ENCODE measurements at regions not wholly inside any gene's neighbourhood (a gene's known extent, or its start where the extent isn't known, plus 50 kb on each side); places are given as distances from the start of the nearest gene placed in this dataset.

DNA sequence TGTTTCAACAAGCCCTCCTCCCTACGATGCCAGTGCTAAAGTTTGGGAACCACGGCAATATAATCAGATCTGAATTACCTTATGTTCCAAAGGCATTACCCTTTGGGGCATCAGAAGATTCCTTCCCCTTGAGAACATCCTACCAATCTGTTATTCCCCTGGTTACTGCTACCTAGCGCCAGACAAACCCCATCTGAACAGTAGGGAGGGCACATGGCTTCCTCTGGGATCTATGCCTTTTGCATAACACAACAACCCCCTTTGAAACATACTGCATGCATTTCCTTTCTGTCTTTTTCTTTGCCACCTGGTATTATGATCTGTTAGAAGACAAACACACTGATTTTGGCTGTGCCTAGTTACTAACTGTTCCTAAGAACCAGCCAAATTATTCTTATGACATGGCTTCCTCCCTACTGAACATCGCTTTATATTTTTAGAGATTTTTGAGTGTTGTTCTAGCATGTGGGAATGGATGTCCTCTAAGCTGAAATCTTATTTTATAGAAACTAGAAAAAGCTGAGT is 103.9 kb upstream of the DAPK1 start:
- H3K4me3 Mint-ChIP-seq (ENCODE audit: unreplicated experiment), result no peak overlapping the region
- no peak for DNase-seq (ENCODE audit: low spot score)
- H3K27me3 Mint-ChIP-seq (ENCODE audit: low read depth), result no peaks in the 10 kb centered on the region
- TF ChIP-seq, protein P1, sequence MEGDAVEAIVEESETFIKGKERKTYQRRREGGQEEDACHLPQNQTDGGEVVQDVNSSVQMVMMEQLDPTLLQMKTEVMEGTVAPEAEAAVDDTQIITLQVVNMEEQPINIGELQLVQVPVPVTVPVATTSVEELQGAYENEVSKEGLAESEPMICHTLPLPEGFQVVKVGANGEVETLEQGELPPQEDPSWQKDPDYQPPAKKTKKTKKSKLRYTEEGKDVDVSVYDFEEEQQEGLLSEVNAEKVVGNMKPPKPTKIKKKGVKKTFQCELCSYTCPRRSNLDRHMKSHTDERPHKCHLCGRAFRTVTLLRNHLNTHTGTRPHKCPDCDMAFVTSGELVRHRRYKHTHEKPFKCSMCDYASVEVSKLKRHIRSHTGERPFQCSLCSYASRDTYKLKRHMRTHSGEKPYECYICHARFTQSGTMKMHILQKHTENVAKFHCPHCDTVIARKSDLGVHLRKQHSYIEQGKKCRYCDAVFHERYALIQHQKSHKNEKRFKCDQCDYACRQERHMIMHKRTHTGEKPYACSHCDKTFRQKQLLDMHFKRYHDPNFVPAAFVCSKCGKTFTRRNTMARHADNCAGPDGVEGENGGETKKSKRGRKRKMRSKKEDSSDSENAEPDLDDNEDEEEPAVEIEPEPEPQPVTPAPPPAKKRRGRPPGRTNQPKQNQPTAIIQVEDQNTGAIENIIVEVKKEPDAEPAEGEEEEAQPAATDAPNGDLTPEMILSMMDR (IDR thresholded peaks at IDR 0.05), result no peak
- no peaks in the 10 kb centered on the region for H3K36me3 Mint-ChIP-seq (ENCODE audit: low read depth)
- H3K4me1 Mint-ChIP-seq (ENCODE audit: low read depth), result peaks cover 27% of the 10 kb centered on the region
- no peak overlapping the region for H3K27ac Mint-ChIP-seq (ENCODE audit: unreplicated experiment)
- H3K9me3 Mint-ChIP-seq (ENCODE audit: low read depth), result peaks cover 9% of the 10 kb centered on the region

DNA sequence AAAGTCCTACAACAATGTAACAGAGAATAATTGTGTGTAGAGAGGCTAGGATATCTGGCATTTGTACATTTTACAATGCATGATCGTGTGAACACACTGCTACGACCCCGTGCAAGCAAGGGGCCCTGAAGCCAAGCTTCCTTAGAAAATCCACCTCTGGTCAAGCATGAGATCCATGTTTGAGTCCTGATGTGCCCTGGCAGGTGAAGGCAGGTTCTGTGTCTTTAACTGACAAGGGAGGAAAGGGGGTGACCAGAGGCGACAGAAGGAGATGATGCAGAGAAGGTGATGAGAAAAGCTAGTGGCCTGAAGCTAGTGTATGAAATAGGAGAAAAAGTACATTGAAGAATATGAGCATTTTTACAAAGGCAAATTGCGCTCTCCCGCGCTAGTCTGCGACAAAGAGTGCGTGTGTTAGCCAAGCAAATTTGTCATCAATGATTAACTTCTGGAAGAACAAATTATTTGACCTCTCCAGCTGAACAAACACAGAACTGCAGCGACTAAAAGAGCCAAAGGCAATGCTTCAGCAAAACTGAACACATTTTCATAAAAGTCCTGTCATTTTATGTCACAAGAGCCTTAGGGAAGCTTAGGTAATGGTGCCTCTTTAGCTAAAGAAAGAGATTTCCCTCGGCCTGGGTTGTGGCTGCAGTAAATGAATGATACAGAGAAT is 101.7 kb upstream of the DAPK1 start:
- Mint-ChIP-seq H3K36me3 (ENCODE audit: low read depth) (no peaks in the 10 kb centered on the region), H3K27ac (ENCODE audit: unreplicated experiment) (peak overlapping the region; percentile 56), H3K4me3 (ENCODE audit: unreplicated experiment) (no peak overlapping the region), H3K9me3 (ENCODE audit: low read depth) (peaks cover 9% of the 10 kb centered on the region), H3K4me1 (ENCODE audit: low read depth) (peaks cover 16% of the 10 kb centered on the region), H3K27me3 (ENCODE audit: low read depth) (no peaks in the 10 kb centered on the region)
- TF ChIP-seq, protein P1 (IDR thresholded peaks at IDR 0.05), result peak; percentile 6
- no peak for DNase-seq (ENCODE audit: low spot score)

- Mint-ChIP-seq H3K36me3 (ENCODE audit: low read depth) (peaks cover 1% of the 10 kb centered on the region), H3K27ac (ENCODE audit: unreplicated experiment) (no peak overlapping the region), H3K9me3 (ENCODE audit: low read depth) (no peaks in the 10 kb centered on the region), H3K4me1 (ENCODE audit: low read depth) (peaks cover 25% of the 10 kb centered on the region), H3K27me3 (ENCODE audit: low read depth) (no peaks in the 10 kb centered on the region), H3K4me3 (ENCODE audit: unreplicated experiment) (no peak overlapping the region)
- DNase-seq (ENCODE audit: low spot score), result no peak
- TF ChIP-seq, protein P1 (IDR thresholded peaks at IDR 0.05), result no peak
These were observed 96.0 kb upstream of the DAPK1 start for GRCh38 chr9:87401681-87402080.

DNA sequence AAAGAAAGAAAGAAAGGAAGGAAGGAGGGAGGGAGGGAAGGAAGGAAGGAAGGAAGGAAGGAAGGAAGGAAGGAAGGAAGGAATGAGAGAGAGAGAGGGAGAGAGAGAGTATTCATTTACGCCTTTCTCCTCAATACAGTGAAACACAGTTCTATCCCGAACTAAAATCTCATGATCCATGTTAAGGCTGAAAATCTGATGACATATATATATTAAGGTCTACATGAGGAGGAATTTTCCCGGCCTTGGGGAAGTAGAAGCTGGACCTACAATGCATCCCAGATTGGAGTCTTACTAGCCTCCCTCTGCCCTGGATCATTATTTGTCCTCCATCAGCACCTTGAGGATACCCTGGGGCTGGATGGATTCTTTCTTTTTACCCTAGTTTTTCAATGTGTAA is 95.1 kb upstream of the DAPK1 start:
- H3K4me3 Mint-ChIP-seq (ENCODE audit: unreplicated experiment), result no peak overlapping the region
- peaks cover 29% of the 10 kb centered on the region for H3K4me1 Mint-ChIP-seq (ENCODE audit: low read depth)
- no peak overlapping the region for H3K27ac Mint-ChIP-seq (ENCODE audit: unreplicated experiment)
- no peak for DNase-seq (ENCODE audit: low spot score)
- H3K9me3 Mint-ChIP-seq (ENCODE audit: low read depth), result no peaks in the 10 kb centered on the region
- peaks cover 1% of the 10 kb centered on the region for H3K36me3 Mint-ChIP-seq (ENCODE audit: low read depth)
- H3K27me3 Mint-ChIP-seq (ENCODE audit: low read depth), result no peaks in the 10 kb centered on the region
- TF ChIP-seq, protein P1 (IDR thresholded peaks at IDR 0.05), result no peak

DNA sequence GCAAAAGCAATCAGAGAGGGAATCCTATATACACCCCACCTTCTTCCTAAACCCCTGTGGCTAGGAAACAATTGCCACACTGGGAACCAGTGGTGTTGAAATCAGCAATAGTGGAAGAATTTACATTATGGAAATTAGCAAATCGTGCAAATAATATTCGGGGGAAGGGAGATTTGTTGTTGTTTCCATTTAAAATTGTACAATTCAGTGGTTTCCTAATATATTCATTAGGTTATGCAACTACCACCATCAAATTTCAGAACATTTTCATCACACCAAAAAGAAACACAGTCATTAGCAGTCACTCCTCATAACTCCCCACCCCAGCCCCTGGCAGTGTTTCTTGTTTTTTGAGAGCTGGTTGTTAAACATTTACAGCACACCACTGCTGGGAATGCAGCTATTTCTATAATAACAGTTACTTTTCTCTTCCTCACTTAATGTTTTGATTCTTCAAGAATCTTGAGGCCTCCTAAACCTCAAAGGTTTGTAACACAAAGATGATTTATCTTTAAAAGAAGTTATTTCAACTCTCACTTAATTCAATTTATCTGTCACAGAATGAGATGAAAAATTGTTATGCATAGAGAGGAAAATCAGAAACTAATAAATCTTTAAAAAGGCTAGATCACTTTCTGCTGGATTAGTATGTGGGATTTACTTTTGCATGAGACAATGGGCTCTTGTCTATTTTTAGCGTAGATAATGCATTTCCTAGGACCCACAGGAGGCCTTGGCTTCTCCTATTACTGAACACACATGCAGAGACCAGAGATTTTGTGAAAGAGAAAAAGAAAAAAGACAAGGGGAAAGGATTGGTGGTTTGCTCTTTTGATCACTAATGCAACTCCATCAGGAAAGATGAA is 91.8 kb upstream of the DAPK1 start:
- Mint-ChIP-seq H3K9me3 (ENCODE audit: low read depth) (no peaks in the 10 kb centered on the region), H3K27ac (ENCODE audit: unreplicated experiment) (peak overlapping the region; percentile 60), H3K4me1 (ENCODE audit: low read depth) (peaks cover 32% of the 10 kb centered on the region), H3K36me3 (ENCODE audit: low read depth) (peaks cover 1% of the 10 kb centered on the region), H3K27me3 (ENCODE audit: low read depth) (no peaks in the 10 kb centered on the region), H3K4me3 (ENCODE audit: unreplicated experiment) (no peak overlapping the region)
- TF ChIP-seq, protein P1 (IDR thresholded peaks at IDR 0.05), result no peak
- DNase-seq (ENCODE audit: low spot score), result no peak

Measured in chondrocyte (in vitro differentiated cells).